ENCODE measurements at regions not wholly inside any gene's neighbourhood (a gene's known extent, or its start where the extent isn't known, plus 50 kb on each side); places are given as distances from the start of the nearest gene placed in this dataset.

GRCh38 chr6:78093906-78094305, 441.1 kb downstream of the MEI4 start:
- Histone ChIP-seq H3K9ac (ENCODE audit: low read length in 2 of 2) (no peak overlapping the region), H3K27me3 (ENCODE audit: control insufficient read depth in 1 of 2, insufficient read depth in 2 of 2, low read length in 2 of 2) (no peaks in the 10 kb centered on the region), H3K9me3 (ENCODE audit: control insufficient read depth in 2 of 2, low read length in 2 of 2) (no peaks in the 10 kb centered on the region), H3K36me3 (ENCODE audit: control insufficient read depth in 2 of 2, insufficient read depth in 2 of 2, low read length in 2 of 2) (no peaks in the 10 kb centered on the region), H3K4me1 (ENCODE audit: control insufficient read depth, insufficient read depth, low read length) (no peaks in the 10 kb centered on the region), H3K27ac (ENCODE audit: low read length) (no peak overlapping the region), H3K4me3 (ENCODE audit: low read length in 2 of 2) (no peak overlapping the region)

- H3K9ac ChIP-seq (ENCODE audit: low read length in 2 of 2) = no peak overlapping the region
- H3K4me1 ChIP-seq (ENCODE audit: control insufficient read depth, insufficient read depth, low read length) = no peaks in the 10 kb centered on the region
- no peak overlapping the region for H3K27ac ChIP-seq (ENCODE audit: low read length)
- no peaks in the 10 kb centered on the region for H3K9me3 ChIP-seq (ENCODE audit: control insufficient read depth in 2 of 2, low read length in 2 of 2)
- H3K36me3 ChIP-seq (ENCODE audit: control insufficient read depth in 2 of 2, insufficient read depth in 2 of 2, low read length in 2 of 2) = no peaks in the 10 kb centered on the region
- no peaks in the 10 kb centered on the region for H3K27me3 ChIP-seq (ENCODE audit: control insufficient read depth in 1 of 2, insufficient read depth in 2 of 2, low read length in 2 of 2)
- H3K4me3 ChIP-seq (ENCODE audit: low read length in 2 of 2) = no peak overlapping the region
Measured at GRCh38 chr6:78101387-78101786, 448.5 kb downstream of the MEI4 start.

DNA sequence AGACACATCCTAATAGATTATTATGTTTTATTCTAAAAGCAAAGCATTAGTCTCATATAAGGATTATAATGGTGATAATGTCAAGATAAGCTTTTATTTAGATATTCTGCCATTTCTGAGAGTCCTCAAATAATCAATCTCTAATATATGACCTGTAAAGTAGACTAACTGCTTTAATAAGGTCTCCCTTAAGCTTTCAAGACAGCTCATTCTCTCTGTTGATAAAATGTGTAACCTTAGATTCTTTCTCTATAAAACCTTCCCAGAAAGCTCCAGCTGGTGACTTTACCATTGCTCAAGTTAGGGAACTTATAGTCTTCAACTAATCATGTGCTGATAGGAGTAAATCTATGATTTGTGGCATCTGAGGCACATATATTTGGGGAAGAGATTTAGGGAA, 457.8 kb downstream of the MEI4 start:
- H3K27me3 ChIP-seq (ENCODE audit: control insufficient read depth in 1 of 2, insufficient read depth in 2 of 2, low read length in 2 of 2) = no peaks in the 10 kb centered on the region
- H3K4me1 ChIP-seq (ENCODE audit: control insufficient read depth, insufficient read depth, low read length) = no peaks in the 10 kb centered on the region
- H3K9me3 ChIP-seq (ENCODE audit: control insufficient read depth in 2 of 2, low read length in 2 of 2) = no peaks in the 10 kb centered on the region

DNA sequence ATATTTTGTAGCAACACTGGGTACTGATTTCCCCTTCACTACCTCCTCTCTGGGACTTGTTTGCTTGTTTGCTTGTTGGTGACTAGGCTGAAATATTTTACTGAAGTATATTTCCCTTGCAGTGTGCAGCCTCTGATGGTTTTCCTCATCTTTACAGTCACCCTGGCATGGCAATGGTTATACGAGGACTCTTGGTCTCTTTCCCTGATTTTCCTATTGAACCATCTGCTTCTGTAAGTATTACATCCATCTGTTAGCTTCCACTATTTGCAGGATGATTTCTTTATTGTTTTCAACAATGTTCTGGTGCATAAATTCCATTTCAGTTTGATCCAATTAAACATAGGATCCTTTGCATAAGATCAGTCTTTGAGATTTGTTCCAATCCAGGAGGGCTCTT, 465.1 kb downstream of the MEI4 start:
- no peaks in the 10 kb centered on the region for H3K36me3 ChIP-seq (ENCODE audit: control insufficient read depth in 2 of 2, insufficient read depth in 2 of 2, low read length in 2 of 2)
- H3K27me3 ChIP-seq (ENCODE audit: control insufficient read depth in 1 of 2, insufficient read depth in 2 of 2, low read length in 2 of 2) = no peaks in the 10 kb centered on the region
- no peak overlapping the region for H3K4me3 ChIP-seq (ENCODE audit: low read length in 2 of 2)
- H3K9ac ChIP-seq (ENCODE audit: low read length in 2 of 2) = no peak overlapping the region
- H3K9me3 ChIP-seq (ENCODE audit: control insufficient read depth in 2 of 2, low read length in 2 of 2) = no peaks in the 10 kb centered on the region
- no peaks in the 10 kb centered on the region for H3K4me1 ChIP-seq (ENCODE audit: control insufficient read depth, insufficient read depth, low read length)
- no peak overlapping the region for H3K27ac ChIP-seq (ENCODE audit: low read length)

More for the DNA sequence above, 457.8 kb downstream of the MEI4 start:
- no peak overlapping the region for H3K9ac ChIP-seq (ENCODE audit: low read length in 2 of 2)
- H3K4me3 ChIP-seq (ENCODE audit: low read length in 2 of 2) = no peak overlapping the region
- no peak overlapping the region for H3K27ac ChIP-seq (ENCODE audit: low read length)
- no peaks in the 10 kb centered on the region for H3K36me3 ChIP-seq (ENCODE audit: control insufficient read depth in 2 of 2, insufficient read depth in 2 of 2, low read length in 2 of 2)

DNA sequence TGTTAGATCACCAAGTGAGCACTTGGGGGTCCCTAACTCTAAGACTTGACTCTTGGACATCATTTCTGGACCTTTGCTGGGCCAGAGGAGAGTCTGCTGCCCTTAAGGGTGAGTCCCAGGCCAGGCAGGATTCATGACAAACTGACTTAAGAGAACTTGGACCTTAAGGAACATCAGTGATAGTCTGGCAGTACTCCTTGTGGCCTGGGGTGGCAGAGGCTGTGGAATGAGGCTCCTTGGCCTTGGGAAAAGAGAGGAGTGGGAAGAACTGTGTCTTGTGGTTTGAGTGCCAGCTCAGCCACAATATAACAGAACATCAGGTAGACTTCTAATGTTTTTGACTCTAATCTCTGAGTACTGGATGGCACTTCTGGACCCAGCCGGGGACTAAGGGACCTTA, 478.7 kb downstream of the MEI4 start:
- Histone ChIP-seq H3K27ac (ENCODE audit: low read length) (no peak overlapping the region), H3K36me3 (ENCODE audit: control insufficient read depth in 2 of 2, insufficient read depth in 2 of 2, low read length in 2 of 2) (no peaks in the 10 kb centered on the region), H3K9ac (ENCODE audit: low read length in 2 of 2) (no peak overlapping the region), H3K4me1 (ENCODE audit: control insufficient read depth, insufficient read depth, low read length) (no peaks in the 10 kb centered on the region), H3K27me3 (ENCODE audit: control insufficient read depth in 1 of 2, insufficient read depth in 2 of 2, low read length in 2 of 2) (no peaks in the 10 kb centered on the region), H3K9me3 (ENCODE audit: control insufficient read depth in 2 of 2, low read length in 2 of 2) (peaks cover 0 to 5% of the 10 kb centered on the region in 2 donors), H3K4me3 (ENCODE audit: low read length in 2 of 2) (no peak overlapping the region)

DNA sequence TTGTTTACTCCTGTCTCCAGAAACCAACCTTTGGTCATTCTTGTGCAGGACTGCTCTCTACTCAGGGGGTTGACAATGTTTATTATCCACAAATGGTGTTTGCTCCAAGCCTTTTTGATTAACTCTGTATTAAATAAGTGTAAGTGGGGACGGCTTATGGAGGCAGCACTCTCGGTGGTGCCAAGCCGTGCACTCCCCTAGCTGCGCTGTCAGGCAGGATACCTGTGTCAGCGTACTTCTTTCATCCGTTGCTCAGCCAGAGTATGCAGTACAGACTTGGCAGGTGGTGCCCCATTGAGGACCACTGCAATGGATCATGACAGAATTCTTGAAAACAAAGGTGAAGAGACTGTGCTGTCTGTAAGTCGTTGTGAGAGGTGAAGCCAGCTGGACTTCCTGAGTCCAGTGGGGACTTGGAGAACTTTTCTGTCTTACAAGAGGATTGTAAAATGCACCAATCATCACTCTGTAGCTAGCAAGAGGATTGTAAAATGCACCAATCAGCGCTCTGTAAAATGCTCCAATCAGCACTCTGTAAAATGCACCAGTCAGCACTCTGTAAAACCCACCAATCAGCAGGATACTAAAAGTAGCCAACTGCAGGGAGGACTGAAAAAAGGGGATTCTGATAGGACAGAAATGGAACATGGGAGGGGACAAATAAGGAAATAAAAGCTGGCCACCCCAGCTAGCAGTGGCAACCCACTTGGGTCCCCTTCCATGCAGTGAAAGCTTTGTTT, 480.0 kb downstream of the MEI4 start:
- Histone ChIP-seq H3K9ac (ENCODE audit: low read length in 2 of 2) (no peak overlapping the region), H3K9me3 (ENCODE audit: control insufficient read depth in 2 of 2, low read length in 2 of 2) (peaks cover 0 to 5% of the 10 kb centered on the region in 2 donors), H3K4me1 (ENCODE audit: control insufficient read depth, insufficient read depth, low read length) (no peaks in the 10 kb centered on the region), H3K27me3 (ENCODE audit: control insufficient read depth in 1 of 2, insufficient read depth in 2 of 2, low read length in 2 of 2) (no peaks in the 10 kb centered on the region), H3K27ac (ENCODE audit: low read length) (no peak overlapping the region), H3K36me3 (ENCODE audit: control insufficient read depth in 2 of 2, insufficient read depth in 2 of 2, low read length in 2 of 2) (no peaks in the 10 kb centered on the region), H3K4me3 (ENCODE audit: low read length in 2 of 2) (no peak overlapping the region)

- H3K27me3 ChIP-seq (ENCODE audit: control insufficient read depth in 1 of 2, insufficient read depth in 2 of 2, low read length in 2 of 2) = no peaks in the 10 kb centered on the region
- no peak overlapping the region for H3K9ac ChIP-seq (ENCODE audit: low read length in 2 of 2)
- no peak overlapping the region for H3K27ac ChIP-seq (ENCODE audit: low read length)
- H3K4me3 ChIP-seq (ENCODE audit: low read length in 2 of 2) = no peak overlapping the region
- H3K9me3 ChIP-seq (ENCODE audit: control insufficient read depth in 2 of 2, low read length in 2 of 2) = no peaks in the 10 kb centered on the region
- no peaks in the 10 kb centered on the region for H3K36me3 ChIP-seq (ENCODE audit: control insufficient read depth in 2 of 2, insufficient read depth in 2 of 2, low read length in 2 of 2)
- H3K4me1 ChIP-seq (ENCODE audit: control insufficient read depth, insufficient read depth, low read length) = no peaks in the 10 kb centered on the region
Measured at GRCh38 chr6:78150425-78150824, 497.6 kb downstream of the MEI4 start.

- H3K27me3 ChIP-seq (ENCODE audit: control insufficient read depth in 1 of 2, insufficient read depth in 2 of 2, low read length in 2 of 2) = no peaks in the 10 kb centered on the region
- H3K27ac ChIP-seq (ENCODE audit: low read length) = no peak overlapping the region
- H3K9me3 ChIP-seq (ENCODE audit: control insufficient read depth in 2 of 2, low read length in 2 of 2) = no peaks in the 10 kb centered on the region
- no peaks in the 10 kb centered on the region for H3K36me3 ChIP-seq (ENCODE audit: control insufficient read depth in 2 of 2, insufficient read depth in 2 of 2, low read length in 2 of 2)
- no peak overlapping the region for H3K4me3 ChIP-seq (ENCODE audit: low read length in 2 of 2)
- H3K4me1 ChIP-seq (ENCODE audit: control insufficient read depth, insufficient read depth, low read length) = no peaks in the 10 kb centered on the region
- H3K9ac ChIP-seq (ENCODE audit: low read length in 2 of 2) = no peak overlapping the region
Measured at GRCh38 chr6:78153976-78154375, 501.1 kb downstream of the MEI4 start.

DNA sequence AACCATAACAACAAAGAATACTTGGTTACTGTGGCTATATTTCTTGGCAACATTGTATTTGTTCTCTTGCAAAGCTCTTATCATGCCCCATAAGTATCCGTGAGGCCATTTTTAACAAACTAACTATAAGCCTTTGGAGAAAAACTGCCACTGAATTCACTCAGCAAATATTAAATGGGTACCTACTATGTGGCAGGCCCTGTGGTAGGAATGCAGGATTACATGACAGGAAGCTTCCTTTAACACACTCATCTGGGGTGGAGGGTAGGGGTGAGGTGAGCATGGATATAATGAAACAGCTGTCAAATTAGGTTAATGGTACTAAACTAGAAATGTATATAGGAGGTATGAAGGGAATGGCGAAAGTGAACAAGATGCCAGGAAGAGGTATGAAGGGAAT, 504.8 kb downstream of the MEI4 start:
- Histone ChIP-seq H3K4me1 (ENCODE audit: control insufficient read depth, insufficient read depth, low read length) (no peaks in the 10 kb centered on the region), H3K4me3 (ENCODE audit: low read length in 2 of 2) (no peak overlapping the region), H3K27me3 (ENCODE audit: control insufficient read depth in 1 of 2, insufficient read depth in 2 of 2, low read length in 2 of 2) (no peaks in the 10 kb centered on the region), H3K36me3 (ENCODE audit: control insufficient read depth in 2 of 2, insufficient read depth in 2 of 2, low read length in 2 of 2) (no peaks in the 10 kb centered on the region), H3K9me3 (ENCODE audit: control insufficient read depth in 2 of 2, low read length in 2 of 2) (no peaks in the 10 kb centered on the region), H3K27ac (ENCODE audit: low read length) (no peak overlapping the region), H3K9ac (ENCODE audit: low read length in 2 of 2) (no peak overlapping the region)

DNA sequence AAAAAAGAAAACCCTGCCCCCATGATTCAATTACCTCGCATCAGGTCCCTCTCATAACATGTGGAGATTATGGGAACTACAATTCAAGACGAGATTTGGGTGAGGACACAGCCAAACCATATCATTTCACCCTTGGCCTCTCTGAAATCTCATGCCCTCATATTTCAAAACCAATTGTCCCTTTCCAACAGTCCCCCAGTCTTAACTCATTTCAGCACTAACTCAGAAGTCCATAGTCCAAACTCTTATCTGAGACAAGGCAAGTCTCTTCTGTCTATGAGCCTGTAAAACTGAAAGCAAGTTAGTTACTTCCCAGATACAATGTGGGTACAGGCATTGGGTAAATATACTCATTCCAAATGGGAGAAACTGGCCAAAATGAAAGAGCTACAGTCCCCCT, 536.1 kb downstream of the MEI4 start:
- H3K4me1 ChIP-seq (ENCODE audit: control insufficient read depth, insufficient read depth, low read length) = no peaks in the 10 kb centered on the region
- no peaks in the 10 kb centered on the region for H3K9me3 ChIP-seq (ENCODE audit: control insufficient read depth in 2 of 2, low read length in 2 of 2)
- no peak overlapping the region for H3K9ac ChIP-seq (ENCODE audit: low read length in 2 of 2)
- H3K27me3 ChIP-seq (ENCODE audit: control insufficient read depth in 1 of 2, insufficient read depth in 2 of 2, low read length in 2 of 2) = no peaks in the 10 kb centered on the region
- H3K36me3 ChIP-seq (ENCODE audit: control insufficient read depth in 2 of 2, insufficient read depth in 2 of 2, low read length in 2 of 2) = no peaks in the 10 kb centered on the region
- no peak overlapping the region for H3K27ac ChIP-seq (ENCODE audit: low read length)
- no peak overlapping the region for H3K4me3 ChIP-seq (ENCODE audit: low read length in 2 of 2)

DNA sequence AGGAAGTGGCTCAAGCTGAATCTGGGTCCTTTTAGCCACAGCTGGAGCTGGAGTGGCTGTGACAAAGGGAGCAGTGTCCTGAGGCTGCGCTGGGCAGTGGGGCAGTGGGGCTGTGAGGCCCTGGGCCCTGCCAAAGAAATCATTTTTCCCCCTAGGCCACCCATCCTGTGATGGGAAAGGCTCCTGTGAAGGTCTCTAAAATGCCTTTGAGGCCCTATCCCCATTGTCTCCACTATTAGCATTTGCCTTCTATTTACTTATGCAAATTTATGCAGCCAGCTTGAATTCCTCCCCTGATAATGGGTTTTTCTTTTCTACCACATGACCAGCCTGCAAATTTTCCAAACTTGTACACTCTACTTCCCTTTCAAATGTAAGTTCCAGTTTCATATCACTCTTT, 539.2 kb downstream of the MEI4 start:
- no peaks in the 10 kb centered on the region for H3K27me3 ChIP-seq (ENCODE audit: control insufficient read depth in 1 of 2, insufficient read depth in 2 of 2, low read length in 2 of 2)
- no peaks in the 10 kb centered on the region for H3K36me3 ChIP-seq (ENCODE audit: control insufficient read depth in 2 of 2, insufficient read depth in 2 of 2, low read length in 2 of 2)
- H3K9ac ChIP-seq (ENCODE audit: low read length in 2 of 2) = no peak overlapping the region
- no peak overlapping the region for H3K27ac ChIP-seq (ENCODE audit: low read length)
- H3K4me1 ChIP-seq (ENCODE audit: control insufficient read depth, insufficient read depth, low read length) = no peaks in the 10 kb centered on the region
- no peaks in the 10 kb centered on the region for H3K9me3 ChIP-seq (ENCODE audit: control insufficient read depth in 2 of 2, low read length in 2 of 2)
- H3K4me3 ChIP-seq (ENCODE audit: low read length in 2 of 2) = no peak overlapping the region

Data from stomach smooth muscle (tissue), 2 donors.